ENCODE measurements at regions not wholly inside any gene's neighbourhood (a gene's known extent, or its start where the extent isn't known, plus 50 kb on each side); places are given as distances from the start of the nearest gene placed in this dataset.

- TF ChIP-seq CTCF (IDR thresholded peaks at IDR 0.05) (no peak), POLR2A (IDR thresholded peaks at IDR 0.05) (no peak)
Measured at GRCh38 chr1:244356376-244356775, 95.3 kb downstream of the ADSS2 start.
